Keratinocyte (primary cell): ENCODE measurements at regions not wholly inside any gene's neighbourhood (a gene's known extent, or its start where the extent isn't known, plus 50 kb on each side); places are given as distances from the start of the nearest gene placed in this dataset.

Experiments
- EZH2 ChIP-seq: IDR thresholded peaks from one replicate; pipeline ENCODE4 v1.6.1; 2012; ENCODE audit warnings: inconsistent platforms, mild to moderate bottlenecking, low read length, moderate library complexity
- TF ChIP-seq, protein P1 (sequence below), 3 experiments: IDR thresholded peaks in 1 of 3; conservative IDR thresholded peaks in 1 of 3; optimal IDR thresholded peaks in 1 of 3; 2 replicates in 2 of 3; 3 replicates in 1 of 3; pipeline versions ENCODE3 to v1.5.1; 2011; ENCODE audit warnings: low read length in 3 of 3, mild to moderate bottlenecking in 3 of 3, moderate library complexity in 2 of 3, control low read depth in 1 of 3, inconsistent platforms in 1 of 3; ENCODE audit not compliant: insufficient read depth in 2 of 3; ENCODE audit errors: extremely low read depth in 1 of 3

DNA sequence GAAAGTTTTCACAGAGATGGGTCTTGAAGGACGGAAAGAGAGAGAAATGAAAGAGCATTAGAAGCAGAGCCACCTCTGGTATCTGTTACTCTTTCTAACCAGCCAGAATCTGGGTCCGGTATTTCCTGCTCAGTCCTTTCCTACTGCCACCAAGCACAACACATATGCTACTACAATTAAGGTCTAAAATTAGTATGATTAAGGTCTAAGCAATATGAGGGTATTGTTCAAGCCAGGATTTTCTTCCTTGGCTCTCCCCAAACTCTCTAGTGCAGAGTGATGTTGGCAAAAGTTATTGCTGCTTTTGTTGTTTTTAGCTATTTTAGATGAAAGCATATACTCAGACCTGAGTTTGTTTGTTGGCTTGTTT is 59.2 kb upstream of the EED start:
- TF ChIP-seq, protein P1, sequence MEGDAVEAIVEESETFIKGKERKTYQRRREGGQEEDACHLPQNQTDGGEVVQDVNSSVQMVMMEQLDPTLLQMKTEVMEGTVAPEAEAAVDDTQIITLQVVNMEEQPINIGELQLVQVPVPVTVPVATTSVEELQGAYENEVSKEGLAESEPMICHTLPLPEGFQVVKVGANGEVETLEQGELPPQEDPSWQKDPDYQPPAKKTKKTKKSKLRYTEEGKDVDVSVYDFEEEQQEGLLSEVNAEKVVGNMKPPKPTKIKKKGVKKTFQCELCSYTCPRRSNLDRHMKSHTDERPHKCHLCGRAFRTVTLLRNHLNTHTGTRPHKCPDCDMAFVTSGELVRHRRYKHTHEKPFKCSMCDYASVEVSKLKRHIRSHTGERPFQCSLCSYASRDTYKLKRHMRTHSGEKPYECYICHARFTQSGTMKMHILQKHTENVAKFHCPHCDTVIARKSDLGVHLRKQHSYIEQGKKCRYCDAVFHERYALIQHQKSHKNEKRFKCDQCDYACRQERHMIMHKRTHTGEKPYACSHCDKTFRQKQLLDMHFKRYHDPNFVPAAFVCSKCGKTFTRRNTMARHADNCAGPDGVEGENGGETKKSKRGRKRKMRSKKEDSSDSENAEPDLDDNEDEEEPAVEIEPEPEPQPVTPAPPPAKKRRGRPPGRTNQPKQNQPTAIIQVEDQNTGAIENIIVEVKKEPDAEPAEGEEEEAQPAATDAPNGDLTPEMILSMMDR (optimal IDR thresholded peaks at IDR 0.05 in 1 of 3, IDR thresholded peaks at IDR 0.05 in 1 of 3, conservative IDR thresholded peaks at IDR 0.05 in 1 of 3; ENCODE audit: extremely low read depth in 1 of 3, insufficient read depth in 2 of 3, low read length in 3 of 3): no peak
- TF ChIP-seq EZH2: no peak
